Stimulated activated CD4-positive, alpha-beta T cell treated with anti-CD3 and anti-CD28 coated beads, Interleukin-12 subunit alpha, Interleukin-12 subunit beta, amount 100 ng/mL, for 24 hours (primary cell): ENCODE measurements at regions not wholly inside any gene's neighbourhood (a gene's known extent, or its start where the extent isn't known, plus 50 kb on each side); places are given as distances from the start of the nearest gene placed in this dataset.
"Not testable (repeated sequence)": the region's sequence is repeated elsewhere in the genome, so short reads cannot be mapped to it uniquely, and the experiment has no call there.

ENCODE experiments used
- DNase-seq, 2 experiments: peaks; one replicate each; pipeline ENCODE4 v3.0.0-alpha.2; 2020; ENCODE audit warnings: low read depth in 2 of 2

DNA sequence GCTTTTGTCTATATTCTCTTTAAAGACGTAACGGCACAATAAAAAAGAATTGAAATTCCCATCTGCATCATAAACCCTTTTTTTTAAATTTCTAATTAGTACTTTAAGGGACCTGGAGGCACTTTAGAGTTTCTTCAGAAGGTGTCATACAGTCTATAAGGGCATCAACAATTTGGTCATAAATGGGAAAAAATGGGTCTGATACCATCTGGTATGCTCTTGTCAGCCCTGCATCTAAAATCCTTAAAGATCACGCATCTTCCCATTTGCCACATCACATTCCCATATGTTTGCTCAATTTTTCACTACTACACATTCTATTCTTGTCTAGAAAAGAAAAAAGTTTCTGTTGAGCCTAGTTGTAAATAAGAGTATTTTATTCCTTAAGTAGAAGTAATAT lies 53.8 kb downstream of the COX7C start:
- DNase-seq, result no peak

DNA sequence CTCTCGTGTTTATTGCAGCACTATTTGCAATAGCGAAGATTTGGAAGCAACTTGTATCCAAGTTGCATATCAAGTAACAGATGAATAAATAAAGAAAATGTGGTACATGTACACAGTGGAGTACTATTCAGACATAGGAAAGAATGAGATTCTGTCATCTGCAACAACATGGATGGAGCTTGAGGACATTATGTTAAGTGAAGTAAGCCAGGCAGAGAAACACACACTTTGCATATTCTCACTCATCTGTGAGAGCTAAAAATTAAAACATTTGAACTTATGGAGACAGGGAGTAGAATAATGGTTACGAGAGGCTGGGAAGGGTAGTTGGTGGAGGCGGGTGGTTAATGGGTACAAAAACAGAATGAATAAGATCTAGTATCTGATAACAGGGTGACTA lies 56.3 kb downstream of the COX7C start:
- no peak for DNase-seq

DNA sequence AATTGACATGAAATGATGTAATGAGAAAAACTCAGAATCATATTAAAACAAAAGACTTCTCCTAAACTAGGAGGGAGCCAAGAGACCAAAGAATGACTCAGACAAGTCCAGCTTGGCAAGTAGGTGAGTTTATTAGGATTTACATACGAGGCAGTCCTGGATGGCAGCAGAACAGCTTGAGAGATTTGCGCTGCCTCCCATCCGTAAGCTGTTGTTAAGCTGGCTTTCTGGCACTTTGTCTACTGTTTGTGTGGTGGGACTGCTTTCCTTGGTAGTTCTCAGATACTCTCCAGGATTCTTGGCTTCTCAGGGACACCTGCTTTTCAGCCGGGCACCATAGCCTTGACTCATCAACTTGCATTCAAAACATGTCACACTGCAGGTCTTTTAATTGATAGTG lies 57.6 kb downstream of the COX7C start:
- no peak for DNase-seq

DNA sequence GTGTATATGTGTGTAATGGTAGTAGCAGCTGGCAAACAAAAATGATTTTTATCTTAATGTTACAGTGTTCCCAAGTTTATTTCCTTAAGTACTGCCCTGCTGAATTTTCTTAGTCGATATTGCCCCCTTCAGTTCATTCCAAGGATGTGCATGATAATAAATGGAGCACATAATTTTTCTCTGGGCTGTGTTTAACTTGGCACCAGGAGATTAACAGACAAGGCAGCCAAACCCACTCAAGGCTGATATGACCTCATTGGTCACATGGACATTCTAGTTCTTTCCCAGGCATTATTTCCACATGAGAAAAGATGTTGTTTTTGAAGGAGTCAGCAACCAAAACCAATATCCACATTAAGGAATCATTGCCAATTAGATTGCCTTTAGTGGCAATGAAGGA lies 61.8 kb downstream of the COX7C start:
- no peak for DNase-seq

DNA sequence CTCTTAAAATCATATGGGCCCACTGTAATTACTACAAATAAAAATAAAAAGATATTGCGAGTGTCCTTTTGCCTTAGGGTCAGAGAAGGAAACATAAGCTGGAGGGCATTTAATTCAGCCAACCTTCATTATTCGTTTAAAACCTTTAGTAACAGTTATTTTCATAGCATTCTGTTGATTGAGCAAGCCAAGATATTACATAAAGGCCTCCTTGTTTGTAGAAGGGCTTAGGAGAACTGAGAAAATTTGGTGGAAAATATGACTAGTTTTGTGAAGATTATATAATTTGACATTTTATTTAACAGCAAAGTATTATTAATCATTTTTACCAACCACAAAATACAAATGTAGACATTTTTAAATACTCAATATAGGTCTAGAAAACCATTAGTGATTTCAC lies 62.2 kb downstream of the COX7C start:
- DNase-seq, result no peak

DNA sequence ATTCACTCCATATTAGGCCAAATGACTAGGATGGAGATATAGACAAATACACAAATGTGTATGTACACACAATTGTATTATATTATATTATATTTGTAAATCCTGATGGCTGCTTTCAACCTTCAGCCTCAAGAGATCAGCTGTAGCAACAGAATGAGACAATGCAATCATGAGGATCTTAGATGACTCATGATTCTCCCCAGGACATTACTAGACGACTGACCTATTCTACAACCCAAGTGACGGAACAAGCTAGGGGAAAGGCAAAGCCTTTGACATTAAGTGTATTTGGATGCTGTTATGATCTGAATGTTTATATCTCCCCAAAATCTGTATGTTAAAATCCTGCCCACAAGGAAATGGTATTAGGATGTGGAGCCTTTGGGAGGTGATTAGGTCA lies 66.5 kb downstream of the COX7C start:
- DNase-seq, result no peak

DNA sequence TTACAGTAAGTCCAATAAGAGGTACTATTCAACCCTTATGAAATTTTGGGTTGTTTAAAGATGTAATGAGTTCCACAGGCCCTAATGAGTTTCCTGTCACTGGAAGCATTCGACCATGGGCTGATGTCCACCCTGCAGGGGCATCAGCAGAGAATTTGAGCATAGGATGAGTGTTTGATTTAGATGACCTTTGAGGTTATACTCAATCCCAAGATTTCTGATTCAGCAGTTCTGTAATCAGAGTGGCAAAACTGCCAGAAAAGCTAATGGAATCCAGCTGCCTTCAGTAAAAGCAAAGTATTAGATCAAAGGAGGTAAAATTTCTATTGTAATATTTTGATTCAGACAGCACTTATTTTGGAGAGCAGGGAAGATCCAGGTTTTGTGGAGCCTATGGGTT lies 68.3 kb downstream of the COX7C start:
- DNase-seq, result no peak

DNA sequence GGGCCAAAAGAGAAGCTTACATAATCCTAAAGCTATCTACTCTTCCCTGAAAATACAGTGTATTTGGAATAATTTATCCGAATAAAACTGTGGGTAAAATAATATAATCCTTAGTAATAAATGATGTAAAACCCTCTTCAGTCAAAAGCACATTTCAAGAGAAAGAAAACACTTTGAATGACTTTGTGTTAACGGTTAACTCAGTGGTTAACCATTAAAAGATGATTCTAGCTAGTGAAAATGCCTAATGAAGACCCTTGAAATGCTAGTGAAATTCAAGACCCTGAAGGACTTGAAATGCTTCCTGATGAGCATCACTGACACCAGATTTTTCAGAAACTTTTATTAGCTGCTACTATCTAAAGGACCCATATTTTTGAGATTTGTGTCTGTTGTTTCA lies 70.7 kb downstream of the COX7C start:
- DNase-seq, result no peak

DNA sequence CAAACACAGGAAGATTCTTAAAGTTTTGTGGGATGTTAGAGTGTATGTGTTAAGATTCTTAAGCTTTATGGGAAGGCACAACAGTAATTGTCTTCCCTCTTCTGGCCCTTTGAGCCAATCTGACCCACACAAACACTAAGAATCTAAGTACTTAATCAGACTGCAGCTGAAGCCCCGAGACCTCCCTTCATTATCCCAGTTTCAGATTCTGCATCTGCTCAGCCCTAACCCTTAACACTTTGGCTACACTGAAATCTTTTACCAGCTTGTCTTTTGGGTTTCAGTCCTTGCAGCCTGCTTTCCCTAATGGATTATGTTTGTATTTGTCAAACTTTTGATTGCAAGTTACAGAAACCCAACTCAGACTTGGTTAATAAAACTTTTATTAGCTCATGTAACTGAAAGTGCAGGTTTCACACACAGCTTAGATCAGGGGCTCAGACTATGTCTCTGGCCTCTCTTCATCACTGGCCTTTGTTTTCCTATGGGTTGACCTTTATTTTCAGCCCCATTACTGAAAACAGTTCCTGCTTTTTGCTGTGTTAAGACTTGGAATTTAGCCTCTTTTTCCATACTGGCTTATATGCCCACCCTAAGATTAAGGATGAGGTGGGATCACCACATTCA lies 71.5 kb downstream of the COX7C start:
- DNase-seq, result no peak

DNA sequence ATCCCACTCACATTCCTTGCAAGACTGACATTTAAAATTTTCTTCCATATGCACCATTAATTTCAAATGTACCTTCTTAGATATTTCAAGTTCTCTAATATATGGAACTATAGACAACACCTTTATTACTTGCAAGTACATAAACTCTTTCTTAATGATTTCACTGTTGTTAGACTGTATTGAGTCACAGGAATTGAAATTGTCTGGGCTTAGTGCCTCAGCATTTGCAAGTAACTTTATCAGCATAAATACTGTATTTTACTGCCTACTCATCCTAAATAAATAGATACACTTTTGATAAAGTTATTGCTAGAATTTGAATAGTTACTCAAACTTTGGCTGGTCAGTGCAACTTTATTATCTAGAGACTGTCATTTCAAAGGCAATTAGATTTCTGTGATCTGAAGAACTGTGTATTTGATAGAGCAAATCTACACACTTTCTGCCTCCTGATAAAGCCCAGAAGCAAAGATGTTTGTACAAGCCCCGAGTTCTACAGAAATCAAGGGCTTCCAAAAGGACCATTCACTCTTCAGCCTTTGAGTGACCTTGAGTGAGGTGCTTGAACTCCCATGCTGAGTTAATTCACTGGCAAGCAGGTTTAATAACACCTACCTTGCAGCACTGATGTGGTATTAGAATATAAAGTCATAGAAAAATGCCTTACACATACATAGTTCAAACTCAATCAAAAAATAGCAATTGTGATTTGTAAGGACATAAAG lies 91.6 kb downstream of the COX7C start:
- no peak for DNase-seq

DNA sequence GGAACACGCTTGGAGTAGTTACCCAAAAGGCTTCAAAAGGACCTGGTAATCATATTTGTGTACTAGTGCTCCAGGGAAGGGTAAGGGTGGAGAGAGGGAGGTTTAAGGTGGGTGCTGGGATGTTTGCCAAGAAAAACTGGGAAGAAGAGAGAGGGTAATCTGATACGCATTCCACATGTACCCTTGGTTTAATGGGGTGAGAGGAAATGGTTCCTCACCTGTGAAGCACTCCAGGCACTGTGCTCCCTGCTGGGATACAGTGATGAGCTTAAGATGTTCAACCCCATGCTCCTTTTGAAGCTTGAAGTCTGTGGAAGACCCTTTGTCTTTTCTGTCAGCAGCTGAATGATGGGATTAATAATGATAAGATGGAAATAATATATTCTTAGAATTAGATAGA lies 98.4 kb downstream of the COX7C start:
- no peak for DNase-seq

DNA sequence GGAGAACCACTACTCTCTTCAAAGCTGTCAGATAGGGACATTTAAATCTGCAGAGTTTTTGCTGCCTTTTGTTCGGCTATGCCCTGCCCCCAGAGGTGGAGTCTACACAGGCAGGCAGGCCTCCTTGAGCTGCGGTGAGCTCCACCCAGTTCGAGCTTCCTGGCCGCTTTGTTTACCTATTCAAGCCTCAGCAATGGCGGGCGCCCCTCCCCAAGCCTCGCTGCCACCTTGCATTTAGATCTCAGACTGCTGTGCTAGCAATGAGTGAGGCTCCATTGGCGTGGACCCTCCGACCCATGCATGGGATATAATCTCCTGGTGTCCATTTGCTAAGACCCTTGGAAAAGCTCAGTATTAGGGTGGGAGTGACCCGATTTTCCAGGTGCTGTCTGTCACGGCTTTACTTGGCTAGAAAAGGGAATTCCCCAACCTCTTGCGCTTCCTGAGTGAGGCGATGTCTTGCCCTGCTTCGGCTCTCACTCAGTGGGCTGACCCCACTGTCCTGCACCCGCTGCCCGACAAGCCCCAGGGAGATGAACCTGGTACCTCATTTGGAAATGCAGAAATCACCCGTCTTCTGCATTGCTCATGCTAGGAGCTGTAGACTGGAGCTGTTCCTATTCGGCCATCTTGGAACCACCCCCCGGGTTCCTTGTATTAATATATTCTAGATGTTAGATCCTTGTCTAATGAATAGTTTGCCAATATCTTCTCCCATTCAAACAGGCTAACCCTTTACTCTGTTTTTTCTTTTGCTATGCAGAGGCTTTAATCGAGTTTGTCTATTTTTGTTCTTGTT lies 113.8 kb downstream of the COX7C start:
- not testable (repeated sequence) for DNase-seq

DNA sequence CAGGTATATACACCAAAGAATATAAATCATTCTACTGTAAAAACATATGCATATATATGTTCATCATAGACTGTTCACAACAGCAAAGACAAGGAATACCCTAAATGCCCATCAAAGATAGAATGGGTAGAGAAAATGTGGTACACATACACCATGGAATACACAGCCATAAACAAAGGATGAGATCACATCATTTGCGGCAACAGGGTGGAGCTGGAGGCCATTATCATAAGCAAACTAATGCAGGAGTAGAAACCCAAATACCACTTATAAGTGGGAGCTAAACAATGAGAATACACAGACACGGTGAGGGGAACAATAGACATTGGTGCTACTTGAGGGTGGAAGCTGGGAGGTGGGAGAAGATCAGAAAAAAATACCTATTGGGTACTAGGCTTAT lies 117.6 kb downstream of the COX7C start:
- no peak for DNase-seq

DNA sequence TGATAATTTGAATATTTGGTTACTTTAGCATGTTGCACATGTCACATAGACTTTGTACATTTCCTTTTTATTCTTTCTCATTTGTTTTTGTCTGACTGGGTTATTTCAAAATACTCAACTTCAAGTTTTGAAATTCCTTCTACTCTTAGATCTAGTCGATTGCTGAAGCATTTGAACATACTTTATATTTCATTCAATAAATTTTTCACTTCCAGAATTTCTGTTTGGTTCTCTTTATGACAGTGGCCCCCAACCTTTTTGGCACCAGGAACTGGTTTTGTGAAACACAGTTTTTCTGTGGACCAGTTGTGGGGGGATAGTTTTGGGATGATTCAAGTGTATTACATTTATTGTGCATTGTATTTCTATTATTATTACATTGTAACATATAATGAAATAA lies 119.8 kb downstream of the COX7C start:
- DNase-seq, result no peak

DNA sequence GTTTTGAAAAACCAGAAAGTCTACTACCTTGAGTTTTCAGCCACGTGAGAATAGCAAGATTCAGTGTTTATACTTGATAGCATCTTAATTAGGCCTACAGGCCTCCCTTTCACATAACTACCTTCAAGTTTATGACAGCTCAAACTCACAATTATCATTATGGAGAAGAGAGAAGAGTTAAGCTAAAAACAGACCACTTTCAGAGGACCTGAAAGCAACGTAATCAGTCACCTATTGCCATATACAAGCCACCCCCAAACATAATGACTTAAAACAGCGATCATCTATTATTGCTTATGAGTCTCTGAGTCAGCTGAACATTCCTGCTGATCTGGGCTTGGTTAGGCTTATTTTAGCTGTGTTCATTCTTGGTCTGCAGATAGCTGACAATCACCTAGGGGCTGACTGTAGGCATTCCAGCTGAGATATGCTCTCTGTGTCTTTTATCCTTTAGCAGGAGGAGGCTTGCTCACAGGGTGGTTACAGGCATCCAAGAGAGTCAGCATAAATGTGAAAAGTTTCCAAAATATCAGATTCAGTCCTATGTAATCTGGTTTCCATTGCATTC lies 130.9 kb downstream of the COX7C start:
- DNase-seq, result no peak

DNA sequence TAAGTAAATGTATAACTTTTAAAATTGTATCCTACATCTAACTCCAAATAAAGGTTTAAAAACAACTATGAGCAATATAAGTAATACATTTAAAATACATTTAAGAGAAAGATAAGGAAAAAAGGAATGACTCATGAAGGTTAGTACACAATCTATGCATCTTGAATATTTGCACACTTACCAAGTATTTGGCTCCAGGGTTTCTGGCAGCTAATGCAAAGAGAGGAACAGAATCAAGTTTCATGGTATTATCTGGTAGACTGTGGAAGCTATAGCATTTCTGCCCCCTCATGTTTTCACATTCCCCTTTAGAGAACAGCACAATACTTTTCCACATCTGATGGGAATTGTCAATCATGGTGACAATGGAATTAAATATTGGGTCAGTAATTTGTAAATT lies 132.1 kb downstream of the COX7C start:
- DNase-seq, result no peak

DNA sequence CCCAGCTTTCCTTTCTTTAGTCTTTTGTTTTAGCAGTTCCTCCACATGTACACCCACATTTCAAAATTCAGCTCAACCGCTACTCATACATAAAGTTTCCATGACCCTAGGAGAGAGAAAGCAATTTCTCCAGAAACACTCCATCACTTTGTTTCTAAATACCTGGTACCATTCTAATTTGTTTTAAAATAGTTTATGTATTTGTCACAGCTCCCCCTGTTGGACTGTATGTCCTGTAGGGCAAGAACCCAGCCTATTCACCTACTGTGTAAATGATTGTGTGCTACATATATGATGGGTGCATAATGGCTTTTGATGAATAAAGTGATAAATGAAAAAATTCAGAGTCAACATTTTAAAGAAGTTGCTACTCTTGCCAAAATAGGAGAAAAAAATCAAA lies 139.1 kb downstream of the COX7C start:
- DNase-seq, result no peak

DNA sequence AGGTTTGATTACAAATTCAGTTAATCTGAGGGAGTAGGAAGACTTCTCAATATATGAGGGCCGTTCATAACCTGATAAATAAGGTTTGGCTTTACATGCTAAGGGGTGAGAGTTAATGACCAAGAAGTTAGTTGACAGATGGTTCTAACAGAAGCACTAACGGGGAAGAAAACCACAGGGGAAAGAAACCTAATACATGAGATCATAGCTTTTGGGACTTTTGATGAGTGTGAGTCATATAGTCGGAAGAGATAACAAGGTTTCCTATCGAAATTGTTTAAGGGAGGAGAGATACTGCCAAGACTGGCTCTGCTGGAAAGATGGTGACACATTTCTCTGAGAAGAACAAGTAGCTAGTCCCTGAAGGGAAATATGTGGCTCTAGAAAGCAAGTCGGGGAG lies 140.1 kb downstream of the COX7C start:
- DNase-seq, result no peak

DNA sequence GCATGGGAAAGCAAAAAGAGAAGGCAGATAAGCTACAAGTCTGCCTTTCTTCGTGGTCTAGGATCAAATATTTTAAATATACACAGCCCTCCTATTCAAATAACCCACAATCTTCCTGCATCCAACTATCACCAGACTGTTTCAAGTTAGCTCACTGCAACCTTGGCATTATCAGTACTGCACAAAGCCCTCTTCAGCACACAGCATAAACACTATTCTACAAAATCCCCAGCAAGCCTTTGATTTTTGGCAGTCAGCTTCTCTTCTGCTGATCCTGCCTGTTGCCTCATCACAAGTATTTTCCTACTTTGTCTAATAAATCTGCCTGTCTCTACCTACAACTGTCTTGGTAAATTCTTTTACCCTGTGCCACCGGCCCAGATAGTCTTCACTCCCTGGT lies 142.9 kb downstream of the COX7C start:
- DNase-seq, result no peak

DNA sequence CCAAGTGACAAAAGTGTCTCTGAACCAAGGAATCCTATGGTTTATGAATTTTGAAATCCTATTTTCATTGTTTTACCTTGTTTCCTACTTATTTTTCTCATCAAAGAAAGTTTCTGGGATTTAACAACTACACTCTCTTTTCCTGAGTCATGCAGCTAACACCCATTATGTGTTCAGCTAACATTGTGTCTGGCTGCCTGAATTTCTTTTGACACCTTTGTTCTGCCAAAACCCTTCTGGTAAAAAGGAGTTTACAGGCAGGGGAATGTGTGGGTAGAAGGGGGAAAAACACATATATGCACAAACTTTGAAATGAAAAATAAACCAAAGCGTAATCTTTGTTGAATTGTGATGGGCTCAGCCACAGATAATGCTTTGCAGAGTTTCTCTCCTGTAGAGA lies 146.2 kb downstream of the COX7C start:
- no peak for DNase-seq

DNA sequence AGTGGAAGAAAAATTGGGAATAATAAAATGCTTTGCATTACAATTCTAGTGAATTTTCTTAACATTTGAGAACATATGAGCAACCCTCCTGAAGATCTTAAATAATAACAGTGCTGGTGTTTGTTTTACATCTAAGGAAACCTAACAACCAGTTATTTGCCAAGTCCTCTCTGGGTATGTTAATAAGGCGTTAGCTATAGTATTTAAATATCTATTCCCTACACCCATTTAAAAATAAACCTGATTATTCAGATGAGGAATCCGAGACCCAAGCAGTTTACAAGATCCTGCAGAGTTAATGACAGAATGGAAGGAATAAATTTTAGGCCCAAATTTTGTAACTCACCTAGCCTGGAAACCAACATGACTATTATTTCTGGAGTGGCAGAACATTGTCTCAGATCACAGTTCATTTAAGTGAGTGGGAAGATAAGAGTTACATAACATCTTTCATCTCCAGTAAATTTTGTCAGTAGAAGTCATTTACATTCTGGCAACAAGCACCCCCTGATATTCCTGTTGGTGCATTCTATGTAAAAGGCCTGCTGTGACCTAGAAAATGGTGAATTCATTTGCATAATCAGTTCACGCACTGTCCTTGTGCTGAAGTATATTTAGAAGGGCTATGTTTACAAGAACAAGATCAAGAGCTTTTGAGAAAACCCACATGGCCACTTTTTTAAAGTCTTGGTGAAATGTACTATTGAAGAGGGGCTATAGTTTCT lies 148.2 kb downstream of the COX7C start:
- no peak for DNase-seq

DNA sequence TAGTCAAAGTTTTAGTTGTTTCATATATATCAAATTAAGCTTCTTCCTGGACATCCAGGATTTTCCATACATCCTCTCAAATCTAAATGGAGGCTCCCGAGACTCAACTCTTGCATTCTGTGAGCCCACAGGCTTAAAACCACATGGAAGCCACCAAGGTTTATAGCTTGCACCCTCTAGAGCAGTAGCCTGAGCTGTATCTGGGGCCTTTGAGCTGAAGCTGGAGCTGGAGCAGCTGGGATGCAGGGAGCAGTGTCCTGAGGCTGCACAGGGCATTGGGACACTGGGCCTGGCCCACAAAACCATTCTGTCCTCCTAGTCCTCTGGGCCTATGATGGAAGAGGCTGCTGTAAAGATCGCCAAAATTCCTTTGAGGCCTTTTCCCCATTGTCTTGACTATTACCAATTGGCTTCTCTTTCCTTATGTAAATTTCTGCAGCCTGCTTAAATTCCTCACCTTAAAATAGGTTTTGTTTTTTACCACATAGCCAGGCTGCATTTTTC lies 151.0 kb downstream of the COX7C start:
- DNase-seq, result no peak
